Prostate gland (tissue), 2 donors: ENCODE measurements at regions not wholly inside any gene's neighbourhood (a gene's known extent, or its start where the extent isn't known, plus 50 kb on each side); places are given as distances from the start of the nearest gene placed in this dataset.

Experiments
- DNase-seq: peaks from one replicate; pipeline ENCODE4 v3.0.0-alpha.2; 2019; ENCODE audit warnings: low spot score
- H3K27ac ChIP-seq, 2 donors: fragments of 200-600 bp; sonication (generic); 2 replicates each; pipeline ENCODE4 v1.5.1; 2017 to 2019
- H3K27me3 ChIP-seq: fragments of 200-600 bp; sonication (generic); replicated peaks from 2 replicates; pipeline ENCODE4 v1.5.1; 2019; ENCODE audit not compliant: insufficient read depth
- H3K36me3 ChIP-seq, 2 donors: fragments of 200-600 bp; sonication (generic); 1 replicate in 1 of 2; 2 replicates in 1 of 2; pipeline versions ENCODE4 v1.5.1 to v1.8.1; 2017 to 2019
- H3K4me1 ChIP-seq: fragments of 200-600 bp; sonication (generic); replicated peaks from 2 replicates; pipeline ENCODE4 v1.5.1; 2019
- H3K4me3 ChIP-seq, 2 donors: fragments of 200-600 bp; sonication (generic); 2 replicates each; pipeline ENCODE4 v1.5.1; 2017 to 2019
- H3K9me3 ChIP-seq: fragments of 200-600 bp; sonication (generic); 2 replicates; pipeline ENCODE4 v1.5.1; 2017
- POLR2A ChIP-seq: fragments of 450-650 bp; IDR thresholded peaks from one replicate; pipeline ENCODE4 v1.6.1; 2016; ENCODE audit warnings: antibody characterized with exemption, mild to moderate bottlenecking
- POLR2AphosphoS5 ChIP-seq: sonication (generic); formaldehyde crosslinking; IDR thresholded peaks from one replicate; pipeline ENCODE4 v1.6.1; 2017; ENCODE audit warnings: antibody characterized with exemption
- WGBS: methylation state at CpG from one replicate; pipeline ENCODE4 v1.1.5; 2018; 5-methylcytosine and 5-hydroxymethylcytosine counted together
- intact Hi-C: fragments of 100-400 bp; cut with DNase I; formaldehyde crosslinking; loops from one replicate; pipeline ENCODE4 v1.14.2; 2022
- TF ChIP-seq, protein P1 (sequence below), 4 experiments: fragments of 200-600 bp in 2 of 4; fragments of 450-650 bp in 2 of 4; sonication (generic) in 2 of 4; IDR thresholded peaks; 1 replicate in 3 of 4; 2 replicates in 1 of 4; pipeline ENCODE4 v1.5.1; 2016 to 2019; ENCODE audit warnings: antibody characterized with exemption in 4 of 4, mild to moderate bottlenecking in 2 of 4, moderate library complexity in 2 of 4

DNA sequence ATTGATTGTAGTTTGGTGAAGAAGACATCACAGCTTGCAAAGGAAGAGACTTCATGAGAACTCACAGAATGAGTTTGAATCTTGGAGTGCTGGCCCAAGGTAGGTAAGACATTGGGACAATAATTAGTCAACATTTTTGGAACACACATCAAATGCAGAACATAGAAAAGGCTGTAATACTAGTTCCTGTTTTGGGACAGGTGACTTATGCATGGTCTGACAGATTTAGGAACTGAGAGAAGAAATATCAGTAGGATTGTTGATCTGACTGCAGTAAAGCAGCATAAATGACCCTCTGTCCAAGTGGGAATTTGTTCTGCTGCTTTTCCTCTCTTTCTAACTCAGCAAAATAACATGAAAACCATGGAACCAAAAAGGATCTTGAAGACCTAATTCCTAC is 102.3 kb upstream of the MAP3K7 start:
- Histone ChIP-seq H3K27me3 (no peaks in the 10 kb centered on the region), H3K36me3 (no peaks in the 10 kb centered on the region), H3K4me3 (no peak overlapping the region), H3K9me3 (no peaks in the 10 kb centered on the region), H3K27ac (no peak overlapping the region), H3K4me1 (no peaks in the 10 kb centered on the region)
- DNase-seq = no peak
- intact Hi-C loops = no loop called here
- TF ChIP-seq POLR2AphosphoS5 (no peak), POLR2A (no peak)
- TF ChIP-seq, protein P1, sequence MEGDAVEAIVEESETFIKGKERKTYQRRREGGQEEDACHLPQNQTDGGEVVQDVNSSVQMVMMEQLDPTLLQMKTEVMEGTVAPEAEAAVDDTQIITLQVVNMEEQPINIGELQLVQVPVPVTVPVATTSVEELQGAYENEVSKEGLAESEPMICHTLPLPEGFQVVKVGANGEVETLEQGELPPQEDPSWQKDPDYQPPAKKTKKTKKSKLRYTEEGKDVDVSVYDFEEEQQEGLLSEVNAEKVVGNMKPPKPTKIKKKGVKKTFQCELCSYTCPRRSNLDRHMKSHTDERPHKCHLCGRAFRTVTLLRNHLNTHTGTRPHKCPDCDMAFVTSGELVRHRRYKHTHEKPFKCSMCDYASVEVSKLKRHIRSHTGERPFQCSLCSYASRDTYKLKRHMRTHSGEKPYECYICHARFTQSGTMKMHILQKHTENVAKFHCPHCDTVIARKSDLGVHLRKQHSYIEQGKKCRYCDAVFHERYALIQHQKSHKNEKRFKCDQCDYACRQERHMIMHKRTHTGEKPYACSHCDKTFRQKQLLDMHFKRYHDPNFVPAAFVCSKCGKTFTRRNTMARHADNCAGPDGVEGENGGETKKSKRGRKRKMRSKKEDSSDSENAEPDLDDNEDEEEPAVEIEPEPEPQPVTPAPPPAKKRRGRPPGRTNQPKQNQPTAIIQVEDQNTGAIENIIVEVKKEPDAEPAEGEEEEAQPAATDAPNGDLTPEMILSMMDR (IDR thresholded peaks at IDR 0.05) = no peak

DNA sequence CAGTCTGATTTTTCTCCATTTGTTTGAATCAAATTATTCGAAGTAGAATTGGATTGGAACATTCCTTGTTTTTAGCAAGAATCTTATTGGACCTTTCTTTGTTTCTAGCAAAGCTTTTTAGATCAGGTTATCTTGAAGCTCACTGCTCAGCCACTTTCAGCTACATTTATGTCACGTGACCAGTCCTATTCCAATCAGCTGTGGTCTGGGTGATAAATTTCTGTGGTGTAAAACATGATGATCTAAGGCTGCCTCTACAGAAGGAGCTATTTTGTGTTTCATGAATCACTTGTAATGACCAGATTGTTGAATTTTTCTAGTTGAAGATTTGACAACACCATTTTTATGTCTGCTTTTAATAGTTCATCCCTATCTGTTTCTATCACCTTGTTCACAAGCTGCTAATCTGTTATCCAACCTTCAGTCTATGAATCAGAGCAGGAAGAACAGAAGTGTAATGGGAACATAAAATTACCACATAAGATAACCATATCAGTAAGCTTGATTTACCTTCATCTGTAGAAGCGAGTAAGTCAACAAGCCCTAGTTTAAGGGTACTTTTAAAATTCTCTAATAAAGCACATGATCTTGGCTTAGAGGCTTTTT is 101.0 kb upstream of the MAP3K7 start:
- no peak overlapping the region for H3K27ac ChIP-seq
- H3K36me3 ChIP-seq = no peaks in the 10 kb centered on the region
- TF ChIP-seq POLR2A = no peak
- no peak for TF ChIP-seq POLR2AphosphoS5
- TF ChIP-seq, protein P1 (IDR thresholded peaks at IDR 0.05) = no peak
- DNase-seq = no peak
- no peaks in the 10 kb centered on the region for H3K9me3 ChIP-seq
- H3K4me1 ChIP-seq = no peaks in the 10 kb centered on the region
- H3K4me3 ChIP-seq = no peak overlapping the region
- no peaks in the 10 kb centered on the region for H3K27me3 ChIP-seq
- whole genome bisulfite sequencing = 83% methylated on average over 3 of the region's 3 CpGs
- intact Hi-C loops = no loop called here

DNA sequence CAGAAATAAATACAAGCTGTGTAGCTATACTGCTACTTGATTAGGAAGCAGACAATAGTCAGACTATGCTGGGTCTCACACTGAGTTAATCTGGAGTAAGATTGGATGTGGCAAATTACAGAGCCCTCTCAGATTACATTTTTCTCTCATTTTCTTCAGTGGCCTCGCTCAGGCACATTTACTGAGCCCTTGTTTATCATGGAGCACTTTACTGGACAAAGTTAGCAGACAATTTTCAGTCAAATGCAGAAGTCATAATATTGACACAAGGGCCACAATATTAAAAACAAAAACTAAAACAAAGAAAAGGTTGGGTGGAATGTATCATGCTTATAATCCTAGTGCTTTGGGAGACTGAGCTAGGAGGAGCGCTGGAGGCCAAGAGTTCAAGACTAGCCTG is 95.0 kb upstream of the MAP3K7 start:
- no peaks in the 10 kb centered on the region for H3K9me3 ChIP-seq
- no peaks in the 10 kb centered on the region for H3K27me3 ChIP-seq
- intact Hi-C loops = no loop called here
- WGBS = 50% methylated on average over 2 of the region's 2 CpGs
- no peaks in the 10 kb centered on the region for H3K36me3 ChIP-seq
- no peak for DNase-seq
- TF ChIP-seq, protein P1 (IDR thresholded peaks at IDR 0.05) = no peak
- TF ChIP-seq POLR2A (no peak), POLR2AphosphoS5 (no peak)
- no peak overlapping the region for H3K4me3 ChIP-seq
- H3K4me1 ChIP-seq = no peaks in the 10 kb centered on the region
- no peak overlapping the region for H3K27ac ChIP-seq

DNA sequence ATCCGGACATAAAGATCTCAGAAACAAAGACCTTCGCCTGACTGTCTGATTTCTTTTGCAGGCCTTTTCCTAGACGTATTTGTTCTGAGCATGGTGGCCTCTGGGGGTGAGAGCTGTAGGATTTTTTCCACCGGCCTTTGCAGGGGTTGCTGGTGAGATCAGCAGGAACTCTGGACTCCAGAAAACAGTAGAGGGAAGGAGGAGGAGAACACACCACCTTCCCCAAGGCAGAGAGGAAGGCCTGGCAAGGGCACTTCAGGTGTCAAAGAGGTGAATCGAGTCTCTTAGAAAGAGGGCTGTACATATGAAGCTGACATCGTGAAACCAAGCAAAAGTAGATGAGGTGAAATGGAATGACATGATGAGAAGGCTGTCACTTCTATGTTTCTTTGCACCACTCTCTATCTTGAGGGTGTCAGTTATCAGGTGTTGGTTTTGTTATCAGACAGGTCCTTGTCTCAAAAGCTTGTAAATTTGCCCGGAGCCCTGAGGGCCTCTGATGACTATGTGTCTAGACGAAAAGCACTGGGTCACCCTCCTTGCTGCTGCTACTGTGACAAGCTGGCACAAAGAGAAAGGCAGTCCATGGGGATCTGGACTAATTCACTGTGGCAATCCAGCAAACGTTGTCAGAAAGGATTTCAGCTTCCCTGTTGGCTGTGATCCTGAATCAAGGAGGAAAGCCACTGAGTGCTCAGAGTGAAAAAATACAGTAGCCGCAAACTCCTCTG is 91.3 kb upstream of the MAP3K7 start:
- no peak overlapping the region for H3K27ac ChIP-seq
- 69% methylated on average over 10 of the region's 10 CpGs for WGBS
- H3K4me3 ChIP-seq = no peak overlapping the region
- no peaks in the 10 kb centered on the region for H3K4me1 ChIP-seq
- no peak for TF ChIP-seq POLR2AphosphoS5
- TF ChIP-seq, protein P1 (IDR thresholded peaks at IDR 0.05) = no peak
- no peak for TF ChIP-seq POLR2A
- intact Hi-C loops = no loop called here
- DNase-seq = no peak
- no peaks in the 10 kb centered on the region for H3K36me3 ChIP-seq
- H3K27me3 ChIP-seq = no peaks in the 10 kb centered on the region
- no peaks in the 10 kb centered on the region for H3K9me3 ChIP-seq

DNA sequence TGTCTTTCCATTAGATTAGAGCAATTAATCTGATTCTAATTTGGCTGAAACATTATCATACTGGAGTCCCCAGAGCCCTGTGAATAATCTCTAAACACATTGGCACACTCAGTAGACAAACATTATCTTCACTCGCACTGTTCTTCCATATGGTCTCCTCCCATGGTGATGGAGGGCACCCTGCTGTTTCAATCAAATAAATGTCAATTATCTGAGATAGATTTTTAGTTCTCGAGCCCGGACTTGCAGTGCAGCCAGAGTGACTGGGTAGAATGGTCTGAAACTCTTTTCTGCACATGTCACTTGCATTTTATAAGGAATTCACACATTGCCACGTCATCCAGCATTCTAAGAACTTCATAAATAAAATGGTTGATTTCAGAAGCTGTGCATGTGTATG is 90.6 kb upstream of the MAP3K7 start:
- H3K4me3 ChIP-seq = no peak overlapping the region
- no peak overlapping the region for H3K27ac ChIP-seq
- H3K4me1 ChIP-seq = no peaks in the 10 kb centered on the region
- intact Hi-C loops = no loop called here
- no peak for TF ChIP-seq POLR2AphosphoS5
- TF ChIP-seq, protein P1 (IDR thresholded peaks at IDR 0.05) = no peak
- TF ChIP-seq POLR2A = no peak
- DNase-seq = no peak
- H3K27me3 ChIP-seq = no peaks in the 10 kb centered on the region
- no peaks in the 10 kb centered on the region for H3K9me3 ChIP-seq
- H3K36me3 ChIP-seq = no peaks in the 10 kb centered on the region
- 32% methylated on average over 4 of the region's 4 CpGs for WGBS
